ENCODE measurements at regions not wholly inside any gene's neighbourhood (a gene's known extent, or its start where the extent isn't known, plus 50 kb on each side); places are given as distances from the start of the nearest gene placed in this dataset.
A peak's percentile ranks its signal among the peaks of the same experiment; 100 is the strongest.
"Not testable (repeated sequence)": the region's sequence is repeated elsewhere in the genome, so short reads cannot be mapped to it uniquely, and the experiment has no call there.

DNA sequence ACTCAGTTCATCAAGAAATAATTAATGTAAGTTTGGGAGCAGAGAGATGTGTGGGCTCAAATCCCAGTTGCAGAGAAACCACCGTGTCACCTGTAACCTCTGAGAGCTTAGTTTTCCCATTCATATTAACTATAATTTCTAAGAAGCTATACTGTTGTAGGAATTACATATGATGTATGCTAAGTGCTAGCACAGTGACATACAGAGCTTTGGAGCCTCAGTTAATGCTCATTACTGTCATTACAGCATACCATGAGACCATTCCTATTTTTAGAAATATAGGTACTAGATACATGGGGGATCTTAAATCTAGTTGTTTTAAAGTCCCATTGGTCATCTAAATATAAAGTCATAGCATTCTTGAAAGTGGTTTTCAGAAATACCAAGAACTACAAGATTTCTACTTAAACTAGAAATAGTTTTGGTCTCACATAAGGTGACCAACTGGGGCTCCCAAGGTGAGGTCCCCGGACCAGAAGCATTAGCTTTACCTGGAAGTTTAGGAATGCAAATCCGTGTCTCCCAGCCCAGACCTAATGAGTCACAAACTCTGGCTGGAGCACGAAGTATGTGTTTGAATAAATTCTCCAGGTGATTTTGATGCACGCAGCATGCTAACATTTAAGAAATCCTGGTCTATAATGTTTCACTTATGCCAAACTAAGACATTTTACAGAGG, 144.6 kb downstream of the LACC1 start:
- DNase-seq, result no peak

DNA sequence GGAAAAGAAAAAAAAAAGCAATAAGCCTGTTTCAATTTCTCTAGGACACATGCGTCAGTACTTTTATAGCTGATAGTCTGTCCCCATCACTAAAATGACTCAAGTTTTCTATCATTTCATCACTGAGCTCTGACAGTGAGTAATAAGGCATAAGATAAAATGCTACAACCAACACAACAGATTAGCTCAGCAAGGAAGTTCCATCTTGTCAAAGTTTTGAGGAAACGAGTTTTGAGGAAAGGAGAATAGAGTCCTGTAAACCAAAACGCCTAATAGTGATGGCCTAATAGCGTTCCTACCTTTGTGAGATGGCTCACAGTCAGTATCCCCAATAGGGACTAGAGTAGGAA, 145.1 kb downstream of the LACC1 start:
- no peak for DNase-seq

DNA sequence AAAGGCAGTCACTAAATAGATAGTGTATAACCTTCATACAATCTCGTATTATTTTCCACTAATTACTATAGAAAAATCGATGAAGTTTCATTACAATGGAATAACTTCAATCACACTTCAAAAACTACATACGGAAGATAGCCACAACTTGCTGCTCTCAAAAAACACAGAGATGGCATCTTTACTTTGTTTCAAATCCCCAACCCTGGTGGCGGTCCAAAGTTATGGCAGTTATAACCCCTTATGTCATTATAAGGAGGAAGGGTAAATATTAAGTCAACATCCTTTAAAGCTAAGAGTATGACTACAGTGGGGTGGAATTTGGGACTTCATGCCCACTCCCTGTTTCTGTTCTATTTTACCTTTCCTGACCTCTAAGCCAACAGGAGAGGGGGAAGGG, 146.5 kb downstream of the LACC1 start:
- DNase-seq, result no peak

DNA sequence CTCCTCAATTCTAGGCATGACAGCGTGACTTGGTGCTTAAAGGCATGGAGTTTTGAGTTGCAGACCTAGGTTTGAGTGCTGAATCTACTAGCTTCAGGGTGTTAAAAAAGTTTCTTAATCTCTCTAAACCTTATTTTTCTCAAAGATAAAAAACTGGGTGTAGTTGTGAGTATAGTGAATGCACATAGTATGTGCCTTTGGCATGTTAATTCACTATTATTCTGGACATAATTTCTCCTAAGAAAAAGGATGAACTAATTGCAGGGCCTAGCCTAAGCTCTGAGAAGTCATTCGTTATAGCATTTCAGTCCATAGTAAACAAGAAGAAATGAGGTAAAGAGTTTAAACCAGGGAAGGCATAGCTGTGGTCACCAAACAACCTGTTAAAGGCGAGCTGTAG, 149.0 kb downstream of the LACC1 start:
- no peak for DNase-seq

DNA sequence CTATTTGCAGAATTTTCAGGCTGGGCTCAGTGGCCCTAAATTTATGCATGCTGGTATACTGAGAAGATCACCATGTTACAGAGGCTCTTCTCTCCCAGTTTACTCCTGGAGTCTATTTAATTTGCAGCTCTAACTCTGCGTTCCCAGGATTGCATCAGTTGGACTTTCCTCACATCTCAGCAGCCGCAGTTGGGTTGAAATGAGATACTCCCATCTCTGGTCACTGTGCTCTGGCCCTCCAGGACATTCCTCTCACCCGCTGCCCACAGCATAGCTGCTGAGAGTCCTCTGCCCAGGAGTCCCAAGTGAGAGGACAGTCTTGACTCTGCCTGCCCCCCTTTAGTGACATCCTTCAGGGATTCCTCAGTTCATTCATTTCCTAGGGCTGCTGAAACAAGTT, 150.9 kb downstream of the LACC1 start:
- no peak for DNase-seq

DNA sequence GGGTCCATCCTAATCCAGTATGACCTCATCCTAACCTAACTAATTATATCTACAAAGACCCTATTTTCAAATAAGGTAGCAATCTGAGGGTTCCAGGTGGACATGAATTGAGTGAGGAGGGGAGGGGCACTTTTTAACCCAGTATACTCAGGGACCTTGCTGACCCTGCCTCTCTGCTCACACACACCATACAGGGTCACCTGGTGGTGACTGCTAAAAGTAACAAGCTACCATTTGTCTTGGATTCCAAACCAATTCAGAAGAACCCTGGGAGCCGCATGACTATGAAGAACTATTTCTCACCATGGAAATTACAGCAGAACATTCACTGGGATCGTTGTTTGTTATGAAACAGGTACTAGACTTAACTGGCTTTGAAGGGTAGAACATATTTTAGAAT, 151.9 kb downstream of the LACC1 start:
- no peak for DNase-seq

DNA sequence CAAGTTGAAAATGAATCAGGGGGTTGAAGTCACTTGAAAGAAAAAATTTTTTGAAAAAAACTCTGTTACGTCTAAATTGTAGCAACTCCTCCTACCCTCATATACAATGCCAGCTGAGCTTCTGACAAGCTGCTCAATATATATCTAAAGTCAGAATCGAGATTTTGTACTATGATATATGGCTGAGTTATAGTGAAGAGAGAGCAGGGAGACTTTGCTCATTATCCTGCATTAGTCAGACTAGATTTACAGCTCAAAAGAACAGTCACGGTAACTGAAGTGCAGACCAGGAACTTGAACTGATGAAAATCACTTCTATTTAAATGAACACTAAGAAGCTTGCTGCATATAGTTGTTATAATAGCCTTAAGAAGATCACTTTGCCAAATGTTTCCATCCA, 153.1 kb downstream of the LACC1 start:
- DNase-seq, result no peak

DNA sequence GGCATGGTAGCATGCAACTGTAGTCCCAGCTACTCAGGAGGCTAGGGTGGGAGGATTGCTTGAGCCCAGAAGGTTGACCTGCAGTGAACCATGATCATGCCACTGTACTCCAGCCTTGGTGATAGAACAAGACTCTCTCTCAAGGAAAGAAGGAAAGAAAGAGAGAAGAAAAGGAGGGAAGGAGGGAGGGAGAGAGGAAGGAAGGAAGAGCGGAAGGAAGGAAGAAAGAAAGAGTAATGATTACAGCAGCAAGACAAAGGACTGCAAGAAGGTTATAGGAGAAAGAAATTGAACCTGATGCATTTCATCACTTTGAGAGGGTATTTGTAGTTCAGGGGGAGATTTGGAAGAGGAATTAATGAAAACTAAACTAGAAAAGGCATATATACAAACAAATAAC, 155.7 kb downstream of the LACC1 start:
- no peak for DNase-seq

DNA sequence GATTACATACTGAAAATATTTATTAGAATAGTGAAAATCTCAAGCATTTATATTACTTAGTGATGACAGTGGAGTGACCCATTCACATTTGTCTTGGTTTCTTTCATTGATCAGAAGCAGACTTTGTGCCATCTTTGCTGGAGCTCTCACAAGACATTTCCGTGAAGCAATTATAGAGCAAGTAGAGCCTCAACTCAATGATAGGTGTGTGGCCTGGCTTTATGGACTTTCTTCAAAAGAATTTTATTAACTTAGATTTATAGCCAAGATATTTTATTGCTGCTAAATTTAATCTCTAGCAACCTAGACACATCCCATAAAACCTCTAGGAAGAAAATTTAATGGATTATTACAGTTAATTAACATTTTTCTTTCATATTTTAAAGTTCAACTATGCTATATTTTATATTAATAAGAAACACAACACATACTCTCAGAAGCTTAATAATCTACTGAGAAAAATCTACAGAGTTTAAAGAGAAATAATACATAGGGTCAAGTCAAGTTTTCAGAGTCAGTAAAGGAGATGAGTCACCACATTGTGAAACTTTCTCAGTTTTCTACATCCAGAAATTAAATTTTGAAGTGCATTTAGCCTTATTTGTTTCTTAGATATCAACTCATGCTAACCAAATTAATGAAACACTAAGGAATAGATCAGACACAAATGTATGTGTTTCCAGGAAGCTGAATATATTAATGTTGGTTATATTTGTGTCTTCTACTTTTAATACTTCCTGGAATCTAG, 160.5 kb downstream of the LACC1 start:
- peak; percentile 10 for DNase-seq

DNA sequence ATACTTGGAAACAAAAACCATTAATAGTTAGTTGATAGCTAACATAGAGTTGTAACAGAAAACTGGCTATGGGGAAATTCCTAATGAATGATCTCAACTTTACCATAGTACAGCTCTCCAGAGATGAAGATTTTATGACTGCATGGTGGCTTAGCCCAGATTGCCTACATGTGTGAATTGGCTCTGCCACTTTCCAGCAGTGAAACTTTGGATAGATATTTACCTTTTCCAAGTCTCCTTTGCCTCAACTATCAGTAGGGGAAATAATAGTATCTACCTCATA, 161.1 kb downstream of the LACC1 start:
- peak; percentile 10 for DNase-seq

DNA sequence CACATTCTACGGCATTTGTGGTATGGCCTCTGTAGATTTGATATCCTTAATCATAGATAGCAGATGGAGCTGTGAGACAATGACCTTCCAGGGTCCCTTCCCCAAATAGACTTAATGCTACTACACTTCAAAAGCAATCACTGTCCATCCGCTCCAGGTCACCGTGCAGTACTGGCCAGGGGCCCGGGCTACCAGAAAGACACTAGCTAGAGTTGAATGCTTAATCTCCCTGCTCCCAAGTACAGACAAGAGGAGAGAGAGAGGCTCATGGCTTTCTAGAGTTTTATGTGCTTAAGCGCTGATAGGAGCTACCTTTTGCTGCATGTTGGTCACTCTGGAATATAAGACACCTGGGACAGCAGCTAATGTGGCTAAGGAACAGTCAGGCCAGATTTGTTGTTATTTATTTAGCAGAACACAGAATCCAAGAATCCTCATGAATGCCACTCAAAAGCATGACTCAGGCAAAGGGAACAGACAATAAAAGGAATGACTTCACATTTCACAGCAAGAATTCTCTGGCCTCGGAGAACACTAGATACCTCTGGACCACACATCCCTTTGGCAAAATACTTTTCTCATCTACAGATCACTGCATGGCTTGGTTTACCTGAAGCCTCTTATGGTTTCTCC, 165.0 kb downstream of the LACC1 start:
- DNase-seq, result peak; percentile 6

DNA sequence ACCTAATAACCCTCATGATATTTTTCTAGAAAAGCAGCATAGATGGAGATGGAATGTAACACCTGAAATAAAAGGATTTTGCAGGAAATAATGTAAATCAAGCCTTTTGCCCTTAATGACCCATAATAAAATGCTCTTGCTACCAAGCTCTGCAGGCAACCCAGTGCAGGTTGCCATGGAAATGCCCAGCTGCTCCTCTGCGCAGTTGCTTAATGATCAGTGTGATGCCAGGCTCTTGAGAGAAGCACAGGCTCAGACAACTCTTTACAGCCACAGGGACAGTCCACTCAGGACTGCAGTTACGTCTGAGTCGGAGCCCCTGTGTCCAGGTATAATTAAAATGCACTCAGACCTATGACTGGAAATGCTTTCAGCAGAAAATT, 165.5 kb downstream of the LACC1 start:
- no peak for DNase-seq

DNA sequence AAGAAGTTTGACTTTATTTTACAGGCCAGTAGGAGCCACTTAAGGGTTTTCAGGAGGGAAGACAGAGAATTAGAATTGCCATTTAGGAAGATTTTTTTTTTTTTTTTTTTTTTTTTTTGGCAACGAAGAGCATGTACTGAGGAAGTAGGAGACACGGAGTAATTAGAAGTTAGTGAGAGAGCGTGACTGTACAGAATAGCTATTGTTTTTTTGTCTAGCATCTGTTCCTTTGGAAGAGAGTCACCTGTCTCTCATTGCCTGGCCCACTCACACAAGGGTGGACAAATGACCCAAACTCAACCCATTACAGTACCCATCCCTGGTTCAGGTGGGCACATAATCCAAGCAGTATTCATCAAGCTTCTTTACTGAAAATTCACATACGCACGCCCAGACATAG, 166.7 kb downstream of the LACC1 start:
- no peak for DNase-seq

DNA sequence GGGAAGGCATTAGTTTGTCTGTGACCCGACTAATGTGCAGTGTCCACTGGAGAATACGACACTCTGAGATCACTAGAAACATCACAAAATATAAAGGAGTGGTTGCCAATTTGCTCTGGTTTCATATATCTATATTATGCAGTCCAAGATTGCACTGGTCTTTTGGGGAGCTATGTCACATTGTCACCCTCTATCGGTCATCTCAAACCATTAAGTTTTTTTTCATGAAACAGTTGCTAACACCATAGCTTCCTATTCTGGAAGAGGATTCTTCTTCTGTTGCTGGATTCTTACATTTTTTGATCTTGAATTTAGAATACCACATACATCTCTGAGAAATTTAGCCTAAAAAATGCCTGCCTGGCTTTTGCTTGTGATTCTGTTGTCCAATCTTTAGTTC, 168.6 kb downstream of the LACC1 start:
- DNase-seq, result no peak

DNA sequence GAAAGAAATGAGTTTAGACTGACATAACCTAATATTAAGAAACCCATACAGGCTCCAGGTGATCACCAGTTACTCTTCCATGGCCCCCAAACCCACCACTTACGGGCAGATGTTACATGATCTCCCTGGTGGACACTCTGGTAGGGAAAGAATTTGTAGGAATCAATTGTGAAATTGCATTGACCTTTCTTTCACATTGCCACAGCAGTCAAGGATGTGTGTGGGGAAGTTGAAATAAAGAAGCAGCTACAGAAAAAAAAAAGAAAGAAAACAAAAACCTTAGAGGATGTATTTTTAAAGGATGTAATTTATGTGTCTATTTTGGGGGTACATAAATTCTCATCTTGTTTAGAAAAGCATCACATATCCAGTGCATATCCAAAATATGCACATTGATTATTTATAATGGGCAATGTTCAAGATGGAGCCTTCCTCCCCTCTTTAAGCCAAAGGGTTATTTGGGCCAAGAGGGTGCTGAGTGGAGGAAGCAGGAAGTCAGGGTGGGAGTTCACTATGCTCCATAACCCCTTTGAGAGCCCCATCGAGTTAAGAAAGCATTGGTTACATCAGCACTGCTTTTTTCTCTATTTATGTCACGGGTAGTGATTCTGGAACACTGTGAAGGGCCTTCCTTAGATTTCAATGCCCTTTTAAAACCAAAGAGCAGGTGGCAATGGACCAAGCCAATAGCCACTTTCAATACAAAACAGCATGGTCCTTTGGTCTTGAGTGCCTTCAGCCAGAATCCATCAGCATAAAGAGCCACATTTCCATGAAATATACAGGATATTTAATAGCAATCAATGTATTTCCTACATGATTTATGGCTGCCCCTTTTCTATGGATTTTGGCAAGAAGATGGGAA, 169.6 kb downstream of the LACC1 start:
- no peak for DNase-seq

DNA sequence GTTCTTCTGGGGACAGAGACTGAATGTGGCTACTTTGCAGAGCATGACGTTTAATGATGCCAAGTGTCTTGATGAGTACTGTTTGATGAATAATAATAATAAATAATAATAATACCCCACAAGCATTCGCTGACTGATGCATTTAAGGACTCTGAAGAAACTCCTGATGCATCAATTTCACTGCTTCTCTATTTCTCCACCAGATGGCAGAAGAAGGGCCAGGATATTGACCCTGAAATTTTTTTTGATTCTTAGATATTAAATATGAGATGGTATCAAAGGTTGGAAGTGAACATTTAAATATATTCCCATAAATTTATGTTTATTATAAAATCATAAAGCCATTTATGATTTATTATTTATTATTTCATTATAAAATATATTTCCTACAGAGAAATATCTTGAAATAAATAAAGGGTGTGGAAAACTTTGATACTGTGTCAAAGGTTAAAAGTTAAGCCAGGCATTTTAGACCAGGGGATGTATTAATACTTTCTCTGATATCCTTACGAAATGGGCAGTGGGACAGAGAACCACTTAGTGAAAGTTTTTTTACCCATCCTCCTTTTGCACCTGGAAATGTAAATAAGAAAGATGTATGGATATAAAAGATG, 170.9 kb downstream of the LACC1 start:
- DNase-seq, result peak; percentile 34

DNA sequence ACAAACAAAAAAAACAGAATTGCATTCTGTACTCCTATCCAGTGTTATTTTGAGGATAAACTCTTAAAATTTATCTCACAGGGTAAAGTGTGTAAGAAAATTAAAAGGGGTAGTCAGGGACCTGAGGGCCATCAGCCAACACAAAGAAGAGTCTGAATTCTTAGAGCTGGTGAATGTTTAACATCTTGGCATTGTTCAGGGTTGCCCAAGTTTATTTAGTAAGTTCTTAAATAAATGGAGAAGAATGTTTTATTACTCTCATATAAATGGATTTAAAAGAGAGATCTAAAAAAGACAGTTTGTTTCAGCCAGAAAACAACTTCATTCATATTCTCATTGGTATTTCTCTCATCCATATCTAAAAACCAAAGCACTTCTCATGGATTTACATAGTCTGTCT, 171.7 kb downstream of the LACC1 start:
- DNase-seq, result no peak

DNA sequence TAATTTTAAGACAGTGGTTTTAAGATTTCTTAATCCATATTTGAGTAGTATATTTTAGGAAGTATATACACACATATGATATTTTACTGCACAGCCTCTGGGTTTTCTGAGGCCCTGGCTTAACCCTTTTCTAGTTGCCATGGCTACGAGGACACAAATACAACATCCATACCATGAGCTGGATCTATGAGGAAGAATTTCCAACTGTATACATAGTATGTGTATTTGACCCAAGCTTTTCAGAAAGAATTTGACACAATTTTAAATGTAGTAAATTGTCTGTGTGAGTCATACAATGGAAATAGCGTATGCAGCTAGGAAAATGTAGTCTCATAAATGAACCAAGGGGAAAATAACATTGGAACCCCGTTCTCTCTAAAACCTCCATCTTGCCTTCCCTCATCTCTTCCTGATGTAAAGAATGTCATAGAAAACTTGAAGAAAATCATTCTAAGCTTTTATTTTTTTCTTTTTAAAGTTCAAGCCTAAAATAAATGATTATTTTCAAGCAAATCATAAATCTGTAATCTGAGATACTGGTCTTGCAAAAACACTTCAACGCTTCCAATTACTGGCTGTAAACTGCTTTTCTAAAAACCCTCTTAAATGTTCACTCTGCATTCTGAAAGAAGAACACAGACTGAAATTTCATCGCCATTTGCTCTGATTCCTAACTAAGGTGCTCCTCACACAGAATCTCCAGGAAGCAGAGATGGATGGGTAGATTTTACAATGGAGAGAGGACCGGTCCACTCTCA, 172.4 kb downstream of the LACC1 start:
- DNase-seq, result peak; percentile 20

DNA sequence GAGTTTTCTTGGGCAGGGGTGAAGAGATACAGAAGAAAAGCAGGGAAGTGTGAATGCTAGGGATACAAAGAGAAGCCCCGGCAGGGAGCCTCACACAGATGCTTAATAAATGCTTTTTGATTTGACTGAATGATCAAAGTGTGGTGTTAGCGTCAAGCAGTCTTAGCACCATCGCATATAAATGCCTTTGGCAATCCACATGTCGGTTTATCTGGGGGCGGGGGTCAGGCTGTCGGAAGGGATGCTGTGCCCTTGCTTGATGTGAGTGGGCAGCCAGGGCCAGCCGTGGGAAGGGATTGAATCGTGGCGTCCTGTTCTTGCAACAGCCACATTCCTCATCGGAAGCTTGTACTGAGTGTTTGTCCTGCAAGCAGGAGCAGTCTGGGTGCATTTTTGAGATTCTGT, 173.1 kb downstream of the LACC1 start:
- peak; percentile 55 for DNase-seq

DNA sequence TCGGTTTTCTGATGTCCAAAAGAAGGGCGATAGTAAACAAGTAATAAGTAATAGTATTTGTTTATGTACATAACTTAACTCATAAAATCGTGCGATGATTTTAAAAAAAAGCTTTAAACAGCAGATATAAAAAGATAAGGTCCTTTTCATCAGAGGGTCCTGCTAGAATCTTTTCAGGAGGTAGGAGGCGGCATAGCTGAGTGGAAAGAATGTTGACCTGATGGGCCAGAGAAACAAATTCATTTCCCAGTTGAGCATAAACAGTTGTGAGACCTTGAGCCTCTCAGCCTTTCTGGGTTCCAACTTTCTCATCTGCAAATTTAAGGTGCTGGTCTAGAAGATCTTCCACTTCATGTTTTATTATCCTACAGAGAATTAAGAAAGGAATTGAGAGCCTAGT, 173.5 kb downstream of the LACC1 start:
- DNase-seq, result no peak

DNA sequence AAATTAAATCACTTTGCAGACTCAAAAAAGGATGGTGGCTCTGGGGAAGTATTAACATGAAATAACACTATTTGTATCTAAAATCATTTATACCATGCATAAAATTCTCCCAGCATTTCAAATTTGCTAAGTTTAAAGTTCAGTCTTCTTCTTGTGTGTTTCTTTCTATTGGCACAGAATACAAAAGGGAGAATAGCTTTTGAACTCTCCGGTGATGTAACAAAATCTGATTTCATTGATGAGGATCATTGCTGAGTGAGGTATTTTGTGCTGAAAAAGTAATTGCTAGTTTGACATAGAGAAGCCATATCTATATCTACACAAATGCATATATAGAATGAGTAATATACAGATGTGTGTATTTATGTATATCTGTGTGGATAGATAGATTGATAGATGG, 174.8 kb downstream of the LACC1 start:
- no peak for DNase-seq

DNA sequence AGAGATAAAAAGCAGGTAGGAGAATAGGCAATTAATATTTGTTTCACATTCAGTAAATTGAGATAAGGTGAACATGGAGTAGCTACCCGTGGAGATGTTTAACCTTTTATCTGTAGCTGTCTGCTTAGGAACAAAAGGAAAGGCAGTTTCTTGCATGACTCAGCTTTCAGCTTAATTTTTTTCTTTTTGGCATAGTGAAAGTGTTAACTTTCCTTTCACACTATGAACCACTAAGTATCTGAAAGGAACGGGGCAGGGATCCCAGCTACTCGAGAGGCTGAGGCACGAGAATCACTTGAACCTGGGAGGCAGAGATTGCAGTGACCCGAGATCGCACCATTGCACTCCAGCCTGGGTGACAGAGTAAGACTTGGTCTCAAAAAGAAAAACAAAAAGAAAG, 176.0 kb downstream of the LACC1 start:
- not testable (repeated sequence) for DNase-seq

DNA sequence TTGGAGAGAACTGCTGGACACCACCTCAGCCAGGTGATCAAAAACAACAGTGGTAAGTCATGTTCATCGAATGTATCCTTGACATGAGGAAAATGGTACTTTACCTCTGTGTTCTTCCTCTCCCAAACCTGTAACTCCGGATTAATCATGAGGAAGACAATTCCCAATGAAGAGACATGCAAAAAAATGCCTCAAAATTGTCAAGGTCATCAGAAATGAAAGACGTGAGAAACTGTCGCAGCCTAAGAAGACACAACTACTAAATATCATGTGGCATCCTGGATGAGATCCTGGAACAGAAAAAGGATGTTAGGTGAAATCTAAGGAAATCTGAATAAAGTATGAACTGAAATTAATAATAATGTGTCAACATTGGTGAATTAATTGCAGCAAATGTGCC, 178.4 kb downstream of the LACC1 start:
- no peak for DNase-seq

Measured in EL (cell line).